Stimulated activated CD8-positive, alpha-beta memory T cell treated with anti-CD3 and anti-CD28 coated beads, Interleukin-12 subunit alpha, Interleukin-12 subunit beta, amount 100 ng/mL, for 4 hours (primary cell): ENCODE measurements at regions not wholly inside any gene's neighbourhood (a gene's known extent, or its start where the extent isn't known, plus 50 kb on each side); places are given as distances from the start of the nearest gene placed in this dataset.
"Not testable (repeated sequence)": the region's sequence is repeated elsewhere in the genome, so short reads cannot be mapped to it uniquely, and the experiment has no call there.

ENCODE experiments used
- DNase-seq: peaks from one replicate; pipeline ENCODE4 v3.0.0-alpha.2; 2020; ENCODE audit warnings: low read depth

DNA sequence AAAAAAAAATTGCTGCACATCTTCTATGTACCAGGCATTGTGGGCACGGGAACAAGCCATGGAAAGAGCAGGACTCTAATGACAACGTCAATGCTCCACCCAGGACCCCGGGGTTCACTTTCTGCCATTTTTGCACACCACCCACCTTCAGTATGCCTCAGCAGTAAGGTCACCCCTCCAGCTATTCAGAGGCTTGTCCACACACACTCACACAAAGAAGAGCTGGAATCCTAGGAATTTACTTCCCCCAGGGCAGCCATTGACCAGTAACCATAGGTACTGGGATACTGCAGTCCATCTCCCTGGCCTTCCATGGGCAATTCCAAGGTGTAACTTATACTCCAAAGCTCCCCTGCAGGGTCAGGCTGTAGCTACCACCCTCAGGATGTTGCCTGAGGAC lies 170.8 kb downstream of the SUCLG1 start:
- DNase-seq, result no peak

DNA sequence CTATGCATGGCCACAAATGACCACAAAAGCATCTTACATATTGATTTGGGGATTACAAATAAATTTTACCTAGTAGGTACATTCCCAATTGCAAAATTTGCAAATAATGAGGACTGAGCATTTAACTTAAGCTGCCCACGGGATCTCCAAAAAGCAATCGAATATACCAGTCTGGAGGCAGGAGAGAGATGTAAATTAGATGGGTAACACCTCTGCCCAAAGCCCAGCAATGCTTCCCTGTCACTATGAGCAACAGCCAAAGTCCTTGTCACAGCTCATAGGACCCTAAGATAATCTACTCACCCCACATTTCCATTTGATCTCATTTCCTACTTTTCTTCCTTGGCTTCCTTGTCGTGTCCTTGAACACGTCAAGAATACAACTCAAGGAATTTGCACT lies 172.2 kb downstream of the SUCLG1 start:
- DNase-seq, result no peak

DNA sequence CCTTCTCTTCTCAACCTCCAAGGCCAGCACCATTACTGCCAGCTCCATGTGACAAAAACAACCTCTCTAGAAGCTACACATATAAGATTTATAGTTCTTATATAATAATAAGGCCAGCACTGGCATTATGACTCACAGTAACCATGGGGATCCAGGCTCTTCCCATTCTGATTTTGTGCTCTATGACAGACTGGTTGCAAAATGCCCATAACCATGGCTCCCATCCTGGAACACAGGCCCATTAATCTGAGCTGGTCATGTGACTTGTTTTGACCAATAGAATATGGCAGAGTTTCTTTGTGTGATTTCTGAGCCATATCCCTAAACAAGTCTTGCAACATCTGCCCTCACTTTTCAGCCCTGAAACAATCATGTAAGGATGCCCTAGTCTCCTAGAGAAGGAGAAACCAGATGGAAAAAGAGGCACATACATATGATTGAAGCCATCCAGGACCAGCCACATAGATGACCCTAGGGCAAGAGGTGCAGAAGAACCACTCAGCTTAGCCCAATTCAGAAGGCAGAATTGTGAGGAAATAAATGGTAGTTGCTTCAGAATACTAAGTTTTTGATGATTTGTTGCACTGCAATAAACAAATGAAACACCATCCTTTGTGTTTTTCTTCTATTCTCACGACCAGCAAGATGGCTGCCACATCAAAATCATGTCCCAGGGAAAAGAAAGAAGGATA lies 173.9 kb downstream of the SUCLG1 start:
- DNase-seq, result no peak

DNA sequence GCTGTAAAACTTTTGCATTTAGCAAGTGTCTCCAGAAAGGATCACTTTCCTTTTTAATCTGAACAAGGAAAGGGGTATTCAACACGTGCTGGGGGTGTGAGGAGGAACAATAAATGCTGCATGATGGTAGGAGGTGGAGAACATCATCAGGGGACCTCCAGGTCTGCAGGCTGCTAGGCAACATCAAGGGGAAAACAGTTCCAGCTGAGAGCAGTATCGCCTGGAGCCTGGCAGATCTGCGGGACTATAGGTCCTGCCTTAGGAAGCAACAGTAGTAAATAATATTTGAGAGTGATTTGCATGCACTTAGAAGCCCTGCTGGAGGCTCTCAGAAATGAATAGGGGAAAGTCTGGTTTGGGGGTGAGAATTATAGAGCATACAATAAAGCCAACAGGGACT lies 175.6 kb downstream of the SUCLG1 start:
- no peak for DNase-seq

DNA sequence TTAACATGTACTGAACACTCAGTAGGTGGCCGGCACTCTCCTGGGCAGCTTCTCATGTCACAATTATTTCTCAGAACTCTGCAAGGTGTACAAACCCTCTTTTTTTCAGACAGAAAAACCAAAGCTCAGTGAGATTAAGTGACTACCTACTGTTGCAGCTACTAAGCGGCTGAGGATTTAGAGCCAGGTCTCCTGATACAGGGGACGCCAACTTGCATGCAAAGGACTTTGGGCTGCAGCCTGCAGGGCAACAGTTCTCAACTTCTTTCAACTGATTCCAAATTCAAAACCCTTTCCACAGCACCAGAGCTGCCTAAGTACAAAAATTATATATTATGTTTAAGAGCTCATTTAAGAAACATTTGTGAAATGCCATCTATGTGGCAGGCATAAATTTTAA lies 177.6 kb downstream of the SUCLG1 start:
- DNase-seq, result no peak

DNA sequence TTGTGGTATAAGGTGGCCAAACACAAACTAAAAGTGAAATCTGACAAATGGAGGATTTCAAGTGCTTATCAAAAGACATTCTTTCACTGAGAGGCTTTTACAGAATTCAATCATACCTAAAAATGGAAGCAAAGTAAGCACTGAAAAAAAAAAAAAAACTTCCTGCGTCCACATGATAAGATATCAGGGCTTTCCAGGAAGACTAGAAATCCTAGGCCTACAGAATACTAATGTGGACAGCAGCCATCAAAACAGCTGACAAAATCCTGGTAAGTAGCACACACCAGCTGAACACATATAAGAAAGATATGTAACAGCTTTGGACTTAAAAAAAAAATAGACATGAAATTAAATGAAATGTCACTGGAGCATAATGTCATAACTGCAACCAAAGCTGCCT lies 178.2 kb downstream of the SUCLG1 start:
- no peak for DNase-seq

DNA sequence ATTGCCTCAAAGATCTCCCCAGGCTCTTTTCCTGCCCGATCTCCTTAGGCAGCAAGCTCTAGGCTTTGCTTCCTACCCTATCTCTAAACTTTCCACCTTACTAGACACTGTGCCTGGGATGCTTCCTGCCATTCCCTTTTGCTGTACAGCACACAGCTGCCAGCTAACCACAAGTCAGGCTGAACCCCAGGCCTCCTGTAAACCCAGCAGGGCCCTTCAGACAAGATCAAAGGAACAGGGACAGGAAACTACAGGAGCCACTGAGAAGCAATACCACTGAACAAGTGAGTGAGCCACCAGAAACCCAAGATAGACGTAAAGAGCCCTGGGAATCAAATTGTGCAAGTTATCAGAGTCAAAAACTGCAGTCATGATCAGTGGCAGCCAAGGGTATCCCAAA lies 180.7 kb downstream of the SUCLG1 start:
- DNase-seq, result no peak

DNA sequence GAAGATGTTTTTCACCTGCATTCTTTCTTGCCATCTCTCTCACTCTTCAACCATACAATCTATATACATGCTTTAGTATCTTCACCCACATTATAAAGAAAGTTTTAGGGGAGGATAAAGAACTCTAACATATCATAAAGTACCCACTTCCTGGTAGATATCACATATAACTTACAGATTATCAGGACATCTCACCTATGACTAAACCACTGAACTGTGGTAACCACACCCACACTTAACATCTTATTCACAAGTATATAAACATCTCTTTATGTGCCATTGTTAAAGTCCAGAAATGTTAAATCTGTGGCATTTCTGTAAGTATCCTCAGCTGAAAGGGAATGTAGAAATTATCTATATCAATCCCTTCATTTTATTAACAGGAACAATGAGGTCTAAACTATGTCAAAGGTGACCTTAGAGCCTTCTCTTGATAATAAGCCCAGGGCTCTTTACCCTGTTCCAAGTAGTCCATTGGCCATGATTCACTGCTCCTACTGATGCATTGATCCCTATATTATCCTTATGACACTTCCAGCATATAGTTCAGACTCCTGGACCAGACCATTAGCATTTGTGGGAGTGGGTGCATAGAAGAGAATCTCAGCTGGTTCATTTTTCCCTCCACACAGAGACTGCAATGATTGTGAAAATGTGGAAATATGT lies 182.4 kb downstream of the SUCLG1 start:
- no peak for DNase-seq

DNA sequence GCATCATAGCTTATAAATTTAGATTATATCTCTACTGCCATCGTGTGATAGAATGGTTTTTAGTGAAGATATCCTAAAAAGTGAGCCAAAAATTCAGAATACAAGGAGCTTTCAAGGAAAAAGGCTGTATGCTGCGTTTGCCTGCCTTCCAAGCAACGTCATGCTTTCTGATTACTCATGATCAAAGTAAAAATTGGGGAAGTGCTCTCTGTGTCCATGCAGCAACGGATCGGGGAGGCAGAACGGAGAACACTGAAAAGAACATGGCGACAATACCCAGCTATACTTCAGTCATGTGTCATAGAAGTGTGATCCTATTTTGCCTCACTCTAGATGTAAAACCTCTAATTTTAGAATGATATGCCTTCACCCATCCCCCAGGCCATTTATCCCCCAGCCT lies 185.7 kb downstream of the SUCLG1 start:
- DNase-seq, result no peak

DNA sequence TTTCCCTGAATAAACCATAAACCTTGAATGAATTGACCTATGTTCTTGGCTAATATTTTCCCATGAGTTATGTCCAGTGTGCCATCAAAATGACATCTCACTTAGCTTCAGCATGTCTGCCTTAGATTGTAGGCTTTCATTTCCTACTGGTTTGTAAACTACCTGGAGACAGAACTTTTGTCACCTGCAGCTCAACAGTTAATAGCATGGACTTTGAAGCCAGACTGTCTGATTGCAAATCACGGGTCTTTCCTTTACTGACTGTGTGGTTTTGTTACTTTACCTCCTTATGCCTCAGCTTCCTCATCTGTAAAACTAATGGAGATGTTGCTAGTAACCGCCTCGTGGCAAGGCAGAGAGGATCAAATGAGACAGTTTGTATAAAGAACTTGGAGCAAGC lies 187.1 kb downstream of the SUCLG1 start:
- no peak for DNase-seq

DNA sequence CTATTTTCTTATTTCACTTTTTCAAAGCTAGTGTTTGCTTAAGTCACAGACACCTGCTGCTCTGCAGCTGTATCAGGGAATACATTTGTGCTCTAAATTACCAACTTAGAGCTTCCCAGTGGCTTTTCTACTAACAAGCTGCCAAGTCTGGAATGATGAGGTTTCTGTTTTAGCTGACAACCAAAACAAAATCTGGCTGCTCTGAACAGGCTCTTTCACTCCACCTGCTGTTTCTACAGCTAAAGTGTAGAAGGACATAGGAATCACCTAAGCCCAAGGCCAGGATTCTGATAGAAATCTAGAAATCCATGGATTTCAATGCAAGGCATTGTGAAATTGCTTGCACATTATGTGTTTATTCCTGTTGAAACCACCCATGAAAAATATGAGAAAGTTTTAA lies 201.2 kb downstream of the SUCLG1 start:
- DNase-seq, result no peak

DNA sequence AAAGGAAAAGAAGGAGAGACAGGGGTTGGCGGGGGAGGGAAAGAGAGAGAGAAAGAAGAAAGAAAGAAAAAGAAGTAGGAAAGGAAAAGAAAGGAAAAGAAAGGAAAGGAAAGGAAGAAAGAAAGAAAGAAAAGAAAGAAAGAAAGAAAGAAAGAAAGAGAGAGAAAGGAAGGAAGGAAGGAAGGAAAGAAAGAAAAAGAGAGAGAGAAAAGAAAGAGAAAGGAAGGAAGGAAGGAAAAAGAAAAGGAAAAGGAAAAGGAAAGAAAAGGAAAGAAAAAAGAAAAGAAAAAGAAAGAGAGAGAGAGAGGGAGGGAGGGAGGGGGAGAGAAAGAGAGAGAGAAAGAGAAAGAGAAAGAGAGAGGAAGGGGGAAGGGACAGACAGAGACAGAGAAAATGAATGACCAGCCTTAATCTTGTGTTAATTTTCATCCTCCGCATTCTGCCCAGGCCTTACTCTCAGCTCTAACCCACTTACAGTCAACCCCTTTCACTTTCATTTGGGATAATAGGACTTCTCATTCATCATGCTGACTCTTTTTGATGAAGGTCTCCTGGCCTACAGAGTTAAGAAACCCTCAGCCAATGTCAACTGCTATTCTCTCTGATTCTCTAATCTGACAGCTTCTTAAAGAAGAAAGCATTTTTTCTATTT lies 207.3 kb downstream of the SUCLG1 start:
- no peak for DNase-seq

DNA sequence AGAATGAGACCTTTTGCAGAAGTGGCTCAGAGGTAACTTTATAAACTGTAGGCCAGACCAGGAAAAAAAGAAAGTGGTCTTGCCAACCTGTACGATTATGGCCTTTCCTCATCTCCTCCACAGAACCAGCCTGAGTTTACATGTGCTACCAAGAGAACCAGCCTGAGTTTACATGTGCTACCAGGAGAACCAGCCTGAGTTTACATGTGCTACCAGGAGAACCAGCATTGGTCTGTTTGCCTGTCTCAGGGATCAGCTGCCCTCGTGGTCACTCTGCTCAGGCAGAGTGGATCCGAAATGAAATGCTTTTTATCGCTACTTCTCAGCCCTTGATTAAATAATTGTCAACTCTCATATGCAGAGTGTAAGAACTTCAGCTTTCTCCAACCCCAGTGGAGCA lies 209.9 kb downstream of the SUCLG1 start:
- no peak for DNase-seq

DNA sequence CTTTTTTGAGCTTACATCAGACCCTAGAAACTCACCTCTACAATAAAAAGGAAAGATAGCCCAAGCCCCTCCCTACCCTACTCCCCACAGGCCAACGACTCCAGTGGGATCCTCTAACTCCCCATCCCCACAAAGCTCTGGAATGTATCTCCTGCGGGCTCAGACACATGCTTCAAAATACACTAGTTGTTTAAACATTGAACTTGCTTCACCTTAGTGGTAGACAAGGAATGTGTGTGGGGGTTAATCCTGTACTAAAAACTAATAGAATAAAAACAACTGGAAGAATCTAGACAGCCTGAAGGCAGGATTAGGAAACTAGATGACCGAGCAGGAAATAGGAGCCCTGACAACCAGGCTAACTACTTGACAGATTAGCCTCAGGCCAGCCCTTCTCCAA lies 211.5 kb downstream of the SUCLG1 start:
- no peak for DNase-seq

DNA sequence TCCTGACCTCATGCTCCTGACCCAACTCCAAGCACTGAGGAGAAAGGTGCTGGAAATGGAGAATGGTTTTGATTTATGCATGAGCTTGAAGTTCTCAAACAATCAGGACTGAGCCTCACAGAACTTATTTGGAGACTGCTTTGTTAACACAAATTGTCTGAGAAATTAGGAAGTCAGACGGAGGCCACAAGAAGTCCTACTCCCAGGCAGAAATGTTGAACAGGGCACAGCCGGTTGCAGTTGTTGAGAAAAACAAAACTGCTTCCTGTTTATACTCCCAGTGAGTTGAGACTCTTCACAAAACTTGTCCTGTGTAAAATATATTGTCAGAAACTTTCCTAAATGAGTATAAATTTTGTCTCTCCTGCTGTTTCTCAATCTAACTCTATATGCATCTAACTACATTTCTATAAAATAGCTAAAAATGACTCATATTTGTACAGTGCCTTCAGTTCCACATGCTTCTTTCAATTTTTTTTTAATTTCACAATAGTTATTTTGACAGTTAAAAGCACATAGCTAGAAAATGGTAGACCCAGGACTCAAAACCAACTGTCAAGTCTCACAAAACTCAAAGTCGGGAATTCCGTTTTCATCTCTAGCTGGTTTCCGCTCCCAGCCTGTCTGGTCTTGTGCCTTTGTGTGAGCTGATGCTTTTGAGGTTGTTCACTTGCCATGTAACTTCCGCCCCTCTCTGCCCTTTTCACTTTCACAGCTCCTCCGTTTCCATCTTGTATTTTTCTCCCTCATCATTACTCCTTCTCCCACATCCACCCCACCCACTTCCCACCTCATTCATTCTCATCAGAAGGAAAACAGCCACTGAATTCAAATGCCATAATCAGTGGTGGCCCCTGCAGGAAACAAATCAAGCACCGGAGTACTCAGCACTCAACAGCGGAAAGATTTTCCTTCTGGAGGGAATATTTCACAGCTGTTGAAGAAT lies 215.0 kb downstream of the SUCLG1 start:
- DNase-seq, result no peak

DNA sequence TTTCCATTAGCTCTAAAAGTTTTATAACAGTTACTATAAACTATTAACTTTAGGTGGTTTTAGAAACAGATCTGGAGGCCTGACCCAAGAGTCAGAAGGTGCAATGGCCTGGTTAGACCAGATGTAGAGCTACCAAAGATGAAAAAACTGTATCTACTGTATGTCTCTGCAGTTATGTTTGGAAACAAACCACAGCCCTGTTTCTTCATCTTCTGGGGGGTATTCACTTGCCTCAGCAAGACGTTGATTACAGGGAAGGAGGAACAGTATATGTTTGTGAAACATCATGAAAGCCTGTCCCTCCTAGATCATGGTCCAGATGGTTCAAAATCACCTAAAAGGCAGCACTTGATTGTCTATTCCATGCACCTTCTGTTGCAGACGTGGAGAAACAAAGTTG lies 220.2 kb downstream of the SUCLG1 start:
- DNase-seq, result no peak

DNA sequence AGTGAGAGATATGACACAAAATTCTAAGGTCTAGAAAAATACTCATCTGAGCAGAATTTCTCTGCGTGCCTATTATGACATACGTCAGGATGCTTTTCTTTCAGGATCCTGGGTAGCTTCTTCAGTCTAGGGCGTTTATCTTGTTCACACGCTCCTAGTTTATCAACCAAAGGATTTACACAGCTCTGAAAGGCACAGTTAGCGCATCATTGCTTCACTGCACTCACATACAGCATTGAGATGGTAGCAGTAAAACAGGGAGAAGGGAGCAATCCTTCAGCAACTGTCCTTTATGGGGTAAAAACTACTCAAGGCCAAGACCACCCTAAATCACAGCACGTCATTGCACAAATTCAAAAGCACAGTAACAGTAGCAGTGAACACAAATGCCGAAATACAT lies 222.8 kb downstream of the SUCLG1 start:
- no peak for DNase-seq

DNA sequence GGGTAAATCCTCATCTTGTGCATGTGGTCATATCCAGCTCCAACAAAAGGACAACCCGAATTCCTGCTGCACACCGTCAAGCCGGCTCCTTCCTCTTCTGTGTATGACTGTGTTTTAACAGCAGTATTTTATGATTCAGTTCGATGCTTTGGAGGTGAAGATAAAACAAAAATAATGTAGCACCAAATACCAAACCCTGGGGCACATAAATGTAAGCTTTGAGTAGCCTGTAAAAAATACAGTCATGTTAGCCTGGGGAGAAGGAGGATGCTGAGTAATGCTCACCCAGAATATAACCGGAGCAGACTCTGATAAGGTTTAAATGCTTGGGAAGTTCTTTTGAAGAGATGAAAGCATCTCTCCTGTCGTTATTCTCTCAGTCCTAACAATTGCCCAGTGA lies 225.0 kb downstream of the SUCLG1 start:
- DNase-seq, result no peak

DNA sequence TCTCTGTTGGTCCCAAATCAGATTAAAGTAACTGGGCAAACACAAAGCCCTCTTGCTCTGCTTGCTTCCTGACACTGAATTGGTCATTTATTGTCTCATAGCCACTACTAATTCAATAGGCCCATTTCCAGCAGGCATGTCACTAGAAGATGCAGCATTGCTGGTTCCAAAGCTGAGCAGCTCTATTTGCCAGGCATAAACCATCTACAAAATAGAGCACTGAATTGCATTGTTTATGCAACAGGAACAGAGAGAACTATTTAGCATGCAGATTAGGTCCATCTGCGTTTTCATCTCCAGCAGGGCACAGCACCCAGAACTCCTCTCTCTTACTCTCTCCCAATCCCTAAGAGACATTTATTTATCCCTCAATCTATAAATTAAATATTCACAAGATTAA lies 227.6 kb downstream of the SUCLG1 start:
- DNase-seq, result no peak

DNA sequence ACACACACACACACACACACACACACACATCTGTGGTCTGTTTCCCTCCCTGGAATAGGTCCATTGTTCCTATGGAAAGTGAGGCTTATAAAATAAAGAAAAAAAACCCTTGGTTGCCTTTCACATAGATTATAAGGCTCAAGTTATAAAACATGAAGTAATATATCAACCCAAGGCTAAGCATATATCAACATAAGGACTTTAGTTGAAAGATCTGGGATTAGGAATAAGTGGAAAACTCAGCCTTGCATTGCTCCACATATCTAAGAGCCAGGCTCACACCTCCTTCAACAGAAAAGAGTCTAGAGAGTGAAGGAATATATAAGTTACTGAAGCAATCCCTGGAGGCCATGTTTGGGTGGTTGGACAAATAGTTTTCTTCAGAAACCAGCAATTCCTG lies 235.0 kb downstream of the SUCLG1 start:
- DNase-seq, result no peak

DNA sequence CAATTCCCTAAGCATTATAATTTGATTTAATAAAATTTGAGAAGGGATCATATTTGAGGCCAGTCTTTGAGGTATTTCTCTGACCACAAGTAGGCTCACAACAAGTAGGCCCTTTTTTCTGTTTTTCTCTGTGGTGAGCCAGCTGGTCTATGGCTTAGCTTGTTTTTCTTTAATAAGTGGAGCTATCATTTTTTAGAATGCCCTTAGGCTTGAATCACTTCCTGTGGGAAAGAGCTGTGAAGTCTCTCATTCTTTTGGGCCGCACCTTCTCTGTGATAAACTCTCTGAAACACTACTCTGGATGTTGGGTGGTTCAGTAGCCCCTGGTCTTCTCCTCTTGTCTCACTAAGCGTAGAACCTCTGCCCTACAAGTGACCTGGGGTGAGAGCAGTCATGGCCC lies 235.9 kb downstream of the SUCLG1 start:
- no peak for DNase-seq

DNA sequence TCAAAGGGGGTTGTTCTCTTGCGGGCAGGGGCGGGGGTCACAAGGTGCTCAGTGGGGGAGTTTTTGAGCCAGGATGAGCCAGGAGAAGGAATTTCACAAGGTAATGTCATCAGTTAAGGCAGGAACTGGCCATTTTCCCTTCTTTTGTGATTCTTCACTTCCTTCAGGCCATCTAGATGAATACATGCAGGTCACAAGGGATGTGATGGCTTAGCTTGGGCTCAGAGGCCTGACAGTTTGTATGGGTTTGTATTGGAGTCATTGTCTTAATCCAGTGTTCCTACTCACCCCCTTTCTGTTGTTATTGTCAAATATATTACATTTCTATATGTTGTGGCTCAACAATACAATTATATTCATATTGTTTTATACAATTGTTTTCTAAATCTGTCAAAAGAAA lies 238.0 kb downstream of the SUCLG1 start:
- not testable (repeated sequence) for DNase-seq

DNA sequence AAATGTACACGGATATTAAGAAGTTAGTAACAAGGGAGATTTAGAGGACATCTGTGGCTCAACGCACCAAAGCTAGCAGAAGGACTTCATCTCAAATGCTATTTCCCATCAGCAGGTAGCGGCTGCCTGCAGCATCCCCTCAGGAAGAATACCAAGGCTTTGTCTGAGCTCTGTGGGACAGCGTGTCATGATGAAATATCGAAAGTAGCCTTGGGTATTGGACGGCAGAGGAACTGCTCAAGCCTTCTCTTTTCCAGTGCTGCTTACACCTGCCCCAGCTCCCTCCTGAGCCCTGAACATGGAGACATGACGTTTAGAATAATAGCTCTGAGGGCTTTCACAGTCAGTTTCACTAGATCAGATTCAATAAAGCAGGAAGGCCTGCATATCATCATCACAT lies 241.6 kb downstream of the SUCLG1 start:
- DNase-seq, result no peak
